ENCODE measurements at regions not wholly inside any gene's neighbourhood (a gene's known extent, or its start where the extent isn't known, plus 50 kb on each side); places are given as distances from the start of the nearest gene placed in this dataset.

DNA sequence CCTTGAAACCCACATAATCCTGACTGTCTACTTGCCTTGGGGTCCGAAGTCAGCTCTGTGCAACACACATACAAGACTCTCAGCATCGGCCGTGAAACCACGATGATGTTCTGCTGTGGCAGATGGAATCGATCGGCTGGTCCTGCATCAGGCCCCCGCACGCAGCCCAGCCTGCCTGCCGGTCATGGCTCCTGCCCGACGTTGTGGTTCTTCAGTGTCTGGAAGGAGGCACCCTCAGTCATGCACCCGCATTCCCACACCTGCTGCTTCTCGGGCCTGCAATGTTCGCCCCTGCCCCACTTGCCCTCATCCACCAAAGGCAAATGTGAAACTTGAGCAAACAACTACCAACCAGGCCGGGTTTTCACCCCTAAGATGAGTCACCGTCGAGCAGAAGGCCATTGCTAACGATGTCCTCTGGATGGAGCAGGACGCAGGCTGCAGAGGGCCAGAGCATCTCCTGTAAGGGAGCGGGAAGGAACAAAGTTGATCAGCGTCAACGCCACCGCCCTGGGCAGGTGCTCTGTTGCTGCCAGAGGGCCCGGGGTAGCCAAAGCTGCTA, 128.9 kb upstream of the PDE10A start:
- no peak overlapping the region for H3K27ac ChIP-seq (ENCODE audit: low read depth in 2 of 2, low read length in 2 of 2)
- H3K9me3 ChIP-seq (ENCODE audit: control insufficient read depth in 2 of 2, low read length in 2 of 2), result no peaks in the 10 kb centered on the region
- no peaks in the 10 kb centered on the region for H3K4me1 ChIP-seq (ENCODE audit: control insufficient read depth in 2 of 2, insufficient read depth in 2 of 2, low read length in 2 of 2)
- H3K9ac ChIP-seq (ENCODE audit: low read depth in 1 of 2, low read length in 2 of 2), result no peak overlapping the region
- no peak overlapping the region for H3K4me3 ChIP-seq (ENCODE audit: low read length in 2 of 2)
- H3K27me3 ChIP-seq (ENCODE audit: control insufficient read depth in 2 of 2, insufficient read depth in 2 of 2, low read length in 2 of 2), result no peaks in the 10 kb centered on the region
- H3K36me3 ChIP-seq (ENCODE audit: control insufficient read depth in 2 of 2, insufficient read depth in 2 of 2, low read length in 2 of 2), result no peaks in the 10 kb centered on the region

DNA sequence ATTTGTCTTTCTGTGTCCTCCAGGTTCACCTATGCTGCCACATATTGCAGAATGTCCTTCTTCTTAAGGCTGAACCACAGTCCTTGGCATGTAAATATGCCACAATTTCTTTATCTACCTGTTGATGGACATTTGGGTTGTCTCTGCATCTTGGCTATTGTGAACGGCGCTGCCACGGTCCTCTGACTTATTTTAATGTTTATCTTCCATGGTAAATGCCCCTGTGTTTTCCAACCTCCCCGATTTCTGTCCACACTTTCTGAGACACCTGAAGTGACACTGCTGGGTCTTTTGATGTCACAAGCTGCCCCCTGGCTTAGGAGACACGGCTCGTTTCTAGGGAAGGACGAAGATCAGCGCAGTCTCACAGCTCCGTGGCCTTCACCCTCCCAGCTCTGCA, 128.3 kb upstream of the PDE10A start:
- Histone ChIP-seq H3K36me3 (ENCODE audit: control insufficient read depth in 2 of 2, insufficient read depth in 2 of 2, low read length in 2 of 2) (no peaks in the 10 kb centered on the region), H3K27ac (ENCODE audit: low read depth in 2 of 2, low read length in 2 of 2) (no peak overlapping the region), H3K4me1 (ENCODE audit: control insufficient read depth in 2 of 2, insufficient read depth in 2 of 2, low read length in 2 of 2) (no peaks in the 10 kb centered on the region), H3K27me3 (ENCODE audit: control insufficient read depth in 2 of 2, insufficient read depth in 2 of 2, low read length in 2 of 2) (no peaks in the 10 kb centered on the region), H3K9me3 (ENCODE audit: control insufficient read depth in 2 of 2, low read length in 2 of 2) (no peaks in the 10 kb centered on the region), H3K4me3 (ENCODE audit: low read length in 2 of 2) (no peak overlapping the region), H3K9ac (ENCODE audit: low read depth in 1 of 2, low read length in 2 of 2) (no peak overlapping the region)

DNA sequence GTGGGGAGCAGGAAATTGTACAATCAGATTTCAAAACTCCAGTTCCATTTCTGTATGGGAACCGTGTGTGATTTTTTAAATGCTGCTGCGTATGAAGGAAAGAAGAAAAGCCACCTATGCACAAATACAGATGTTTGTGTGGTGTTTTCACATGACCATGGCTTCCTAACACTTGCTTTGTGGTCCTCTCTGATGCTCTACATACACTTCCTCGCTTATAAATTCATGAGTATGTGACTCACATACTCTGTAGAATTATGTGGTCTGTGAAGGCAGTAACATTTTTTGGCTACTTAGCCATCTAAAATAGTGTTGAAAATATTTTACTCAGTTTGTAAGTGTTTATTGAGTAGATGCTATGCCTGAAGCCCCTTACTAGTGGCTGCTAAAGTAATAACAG, 119.8 kb upstream of the PDE10A start:
- no peak overlapping the region for H3K4me3 ChIP-seq (ENCODE audit: low read length in 2 of 2)
- H3K36me3 ChIP-seq (ENCODE audit: control insufficient read depth in 2 of 2, insufficient read depth in 2 of 2, low read length in 2 of 2), result no peaks in the 10 kb centered on the region
- no peak overlapping the region for H3K9ac ChIP-seq (ENCODE audit: low read depth in 1 of 2, low read length in 2 of 2)
- H3K4me1 ChIP-seq (ENCODE audit: control insufficient read depth in 2 of 2, insufficient read depth in 2 of 2, low read length in 2 of 2), result no peaks in the 10 kb centered on the region
- no peak overlapping the region for H3K27ac ChIP-seq (ENCODE audit: low read depth in 2 of 2, low read length in 2 of 2)
- no peaks in the 10 kb centered on the region for H3K9me3 ChIP-seq (ENCODE audit: control insufficient read depth in 2 of 2, low read length in 2 of 2)
- no peaks in the 10 kb centered on the region for H3K27me3 ChIP-seq (ENCODE audit: control insufficient read depth in 2 of 2, insufficient read depth in 2 of 2, low read length in 2 of 2)

GRCh38 chr6:165782134-165782533, 119.1 kb upstream of the PDE10A start:
- no peaks in the 10 kb centered on the region for H3K27me3 ChIP-seq (ENCODE audit: control insufficient read depth in 2 of 2, insufficient read depth in 2 of 2, low read length in 2 of 2)
- H3K36me3 ChIP-seq (ENCODE audit: control insufficient read depth in 2 of 2, insufficient read depth in 2 of 2, low read length in 2 of 2), result no peaks in the 10 kb centered on the region
- no peak overlapping the region for H3K4me3 ChIP-seq (ENCODE audit: low read length in 2 of 2)
- no peaks in the 10 kb centered on the region for H3K9me3 ChIP-seq (ENCODE audit: control insufficient read depth in 2 of 2, low read length in 2 of 2)
- no peak overlapping the region for H3K27ac ChIP-seq (ENCODE audit: low read depth in 2 of 2, low read length in 2 of 2)
- no peak overlapping the region for H3K9ac ChIP-seq (ENCODE audit: low read depth in 1 of 2, low read length in 2 of 2)
- H3K4me1 ChIP-seq (ENCODE audit: control insufficient read depth in 2 of 2, insufficient read depth in 2 of 2, low read length in 2 of 2), result no peaks in the 10 kb centered on the region

- no peak overlapping the region for H3K9ac ChIP-seq (ENCODE audit: low read depth in 1 of 2, low read length in 2 of 2)
These were observed 114.6 kb upstream of the PDE10A start for GRCh38 chr6:165777680-165778079.

GRCh38 chr6:165776691-165777090, 113.7 kb upstream of the PDE10A start:
- Histone ChIP-seq H3K4me1 (ENCODE audit: control insufficient read depth in 2 of 2, insufficient read depth in 2 of 2, low read length in 2 of 2) (no peaks in the 10 kb centered on the region), H3K9ac (ENCODE audit: low read depth in 1 of 2, low read length in 2 of 2) (no peak overlapping the region), H3K36me3 (ENCODE audit: control insufficient read depth in 2 of 2, insufficient read depth in 2 of 2, low read length in 2 of 2) (no peaks in the 10 kb centered on the region), H3K9me3 (ENCODE audit: control insufficient read depth in 2 of 2, low read length in 2 of 2) (no peaks in the 10 kb centered on the region), H3K4me3 (ENCODE audit: low read length in 2 of 2) (no peak overlapping the region), H3K27ac (ENCODE audit: low read depth in 2 of 2, low read length in 2 of 2) (no peak overlapping the region), H3K27me3 (ENCODE audit: control insufficient read depth in 2 of 2, insufficient read depth in 2 of 2, low read length in 2 of 2) (peaks cover 0 to 3% of the 10 kb centered on the region in 2 donors)

More at GRCh38 chr6:165777680-165778079, 114.6 kb upstream of the PDE10A start:
- Histone ChIP-seq H3K4me1 (ENCODE audit: control insufficient read depth in 2 of 2, insufficient read depth in 2 of 2, low read length in 2 of 2) (no peaks in the 10 kb centered on the region), H3K27ac (ENCODE audit: low read depth in 2 of 2, low read length in 2 of 2) (no peak overlapping the region), H3K27me3 (ENCODE audit: control insufficient read depth in 2 of 2, insufficient read depth in 2 of 2, low read length in 2 of 2) (peaks cover 0 to 3% of the 10 kb centered on the region in 2 donors), H3K36me3 (ENCODE audit: control insufficient read depth in 2 of 2, insufficient read depth in 2 of 2, low read length in 2 of 2) (no peaks in the 10 kb centered on the region), H3K9me3 (ENCODE audit: control insufficient read depth in 2 of 2, low read length in 2 of 2) (no peaks in the 10 kb centered on the region), H3K4me3 (ENCODE audit: low read length in 2 of 2) (no peak overlapping the region)

- Histone ChIP-seq H3K9ac (ENCODE audit: low read depth in 1 of 2, low read length in 2 of 2) (no peak overlapping the region), H3K4me3 (ENCODE audit: low read length in 2 of 2) (no peak overlapping the region)
These were observed 112.7 kb upstream of the PDE10A start for GRCh38 chr6:165775721-165776120.

GRCh38 chr6:165774903-165775601, 112.0 kb upstream of the PDE10A start:
- H3K27me3 ChIP-seq (ENCODE audit: control insufficient read depth in 2 of 2, insufficient read depth in 2 of 2, low read length in 2 of 2), result peaks cover 0 to 3% of the 10 kb centered on the region in 2 donors
- no peaks in the 10 kb centered on the region for H3K9me3 ChIP-seq (ENCODE audit: control insufficient read depth in 2 of 2, low read length in 2 of 2)
- no peaks in the 10 kb centered on the region for H3K4me1 ChIP-seq (ENCODE audit: control insufficient read depth in 2 of 2, insufficient read depth in 2 of 2, low read length in 2 of 2)
- H3K4me3 ChIP-seq (ENCODE audit: low read length in 2 of 2), result no peak overlapping the region
- H3K9ac ChIP-seq (ENCODE audit: low read depth in 1 of 2, low read length in 2 of 2), result no peak overlapping the region
- H3K27ac ChIP-seq (ENCODE audit: low read depth in 2 of 2, low read length in 2 of 2), result no peak overlapping the region
- no peaks in the 10 kb centered on the region for H3K36me3 ChIP-seq (ENCODE audit: control insufficient read depth in 2 of 2, insufficient read depth in 2 of 2, low read length in 2 of 2)

More at GRCh38 chr6:165775721-165776120, 112.7 kb upstream of the PDE10A start:
- H3K36me3 ChIP-seq (ENCODE audit: control insufficient read depth in 2 of 2, insufficient read depth in 2 of 2, low read length in 2 of 2), result no peaks in the 10 kb centered on the region
- H3K9me3 ChIP-seq (ENCODE audit: control insufficient read depth in 2 of 2, low read length in 2 of 2), result no peaks in the 10 kb centered on the region
- H3K27ac ChIP-seq (ENCODE audit: low read depth in 2 of 2, low read length in 2 of 2), result no peak overlapping the region
- peaks cover 0 to 3% of the 10 kb centered on the region in 2 donors for H3K27me3 ChIP-seq (ENCODE audit: control insufficient read depth in 2 of 2, insufficient read depth in 2 of 2, low read length in 2 of 2)
- no peaks in the 10 kb centered on the region for H3K4me1 ChIP-seq (ENCODE audit: control insufficient read depth in 2 of 2, insufficient read depth in 2 of 2, low read length in 2 of 2)

DNA sequence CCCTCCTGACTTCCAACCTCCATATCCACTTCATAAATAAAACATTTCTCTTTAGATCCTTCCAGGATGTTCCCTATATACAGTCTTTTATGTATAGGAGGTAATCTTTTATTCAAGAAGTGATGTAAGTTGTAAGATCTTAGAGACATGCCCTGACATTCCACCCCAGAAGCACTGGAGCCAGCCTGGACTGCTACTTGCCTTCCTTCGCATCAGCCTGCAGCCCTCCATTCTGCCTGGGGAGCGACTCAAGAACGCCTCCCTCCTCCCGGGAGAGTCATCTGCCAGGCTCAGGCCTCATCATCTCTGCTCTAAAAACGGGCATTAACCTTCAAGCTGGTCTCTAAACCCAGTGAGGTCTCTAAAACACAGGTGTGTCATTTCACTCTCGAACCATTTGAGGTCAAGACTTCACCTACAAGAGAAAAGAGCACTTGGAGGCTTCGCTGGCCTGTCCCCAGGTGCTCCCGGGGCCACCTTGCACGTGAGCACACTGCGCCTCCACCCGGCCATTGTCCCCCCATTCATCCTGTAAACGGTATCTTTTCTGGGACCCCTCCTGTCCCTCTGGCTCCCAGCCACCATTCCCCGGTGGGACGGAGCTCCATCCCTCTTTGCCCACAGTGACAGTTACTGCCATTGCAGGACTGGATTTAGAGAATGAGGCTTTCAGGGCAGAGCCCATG, 107.5 kb upstream of the PDE10A start:
- Histone ChIP-seq H3K9ac (ENCODE audit: low read depth in 1 of 2, low read length in 2 of 2) (no peak overlapping the region), H3K36me3 (ENCODE audit: control insufficient read depth in 2 of 2, insufficient read depth in 2 of 2, low read length in 2 of 2) (no peaks in the 10 kb centered on the region), H3K4me1 (ENCODE audit: control insufficient read depth in 2 of 2, insufficient read depth in 2 of 2, low read length in 2 of 2) (no peaks in the 10 kb centered on the region), H3K4me3 (ENCODE audit: low read length in 2 of 2) (no peak overlapping the region), H3K9me3 (ENCODE audit: control insufficient read depth in 2 of 2, low read length in 2 of 2) (no peaks in the 10 kb centered on the region), H3K27ac (ENCODE audit: low read depth in 2 of 2, low read length in 2 of 2) (no peak overlapping the region), H3K27me3 (ENCODE audit: control insufficient read depth in 2 of 2, insufficient read depth in 2 of 2, low read length in 2 of 2) (no peaks in the 10 kb centered on the region)

DNA sequence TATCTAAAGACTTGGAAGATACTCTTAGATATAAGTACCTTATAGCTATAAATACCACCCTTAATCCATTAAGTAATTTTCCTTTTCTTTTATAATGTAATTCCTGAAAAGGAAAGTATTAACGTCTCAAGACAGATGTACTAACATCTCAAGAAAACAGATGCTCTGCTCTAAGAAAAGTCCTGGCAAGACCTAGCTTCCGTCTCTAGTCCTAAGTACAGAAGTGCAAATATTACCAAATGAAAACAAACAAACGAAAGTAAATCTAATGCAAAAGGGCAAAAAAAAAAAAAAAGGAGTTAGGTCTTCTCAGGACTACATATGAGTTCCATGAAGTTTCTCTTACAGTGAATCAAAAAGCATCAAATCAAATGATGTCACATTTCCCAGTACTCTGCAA, 106.8 kb upstream of the PDE10A start:
- Histone ChIP-seq H3K9ac (ENCODE audit: low read depth in 1 of 2, low read length in 2 of 2) (no peak overlapping the region), H3K9me3 (ENCODE audit: control insufficient read depth in 2 of 2, low read length in 2 of 2) (no peaks in the 10 kb centered on the region), H3K36me3 (ENCODE audit: control insufficient read depth in 2 of 2, insufficient read depth in 2 of 2, low read length in 2 of 2) (no peaks in the 10 kb centered on the region), H3K27ac (ENCODE audit: low read depth in 2 of 2, low read length in 2 of 2) (no peak overlapping the region), H3K27me3 (ENCODE audit: control insufficient read depth in 2 of 2, insufficient read depth in 2 of 2, low read length in 2 of 2) (no peaks in the 10 kb centered on the region), H3K4me1 (ENCODE audit: control insufficient read depth in 2 of 2, insufficient read depth in 2 of 2, low read length in 2 of 2) (no peaks in the 10 kb centered on the region), H3K4me3 (ENCODE audit: low read length in 2 of 2) (no peak overlapping the region)

All from mucosa of rectum (tissue), 2 donors.